ENCODE measurements at regions not wholly inside any gene's neighbourhood (a gene's known extent, or its start where the extent isn't known, plus 50 kb on each side); places are given as distances from the start of the nearest gene placed in this dataset.

DNA sequence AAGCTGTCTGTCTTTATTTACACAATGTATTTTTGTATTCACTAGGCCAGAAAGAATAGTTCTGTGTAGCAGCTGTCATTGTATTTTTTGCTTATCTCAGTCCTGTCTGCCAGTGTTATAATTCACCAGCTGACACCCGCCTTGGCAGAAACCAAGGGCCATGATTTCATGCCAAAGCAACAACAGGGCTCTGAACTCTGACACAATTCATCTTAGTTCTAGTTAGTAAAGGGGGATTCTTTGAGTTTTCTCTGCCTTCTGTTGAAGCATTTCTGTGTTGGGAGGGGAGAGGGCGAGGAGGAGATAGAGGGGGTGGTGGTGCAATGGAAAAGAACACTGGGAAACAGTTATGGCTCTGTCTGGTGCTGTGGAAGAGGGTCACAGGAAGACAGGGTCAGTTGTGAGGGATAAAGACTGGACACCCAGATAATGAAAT, 684.6 kb upstream of the MARCKS start:
- no peak for TF ChIP-seq POLR2A (IDR thresholded peaks at IDR 0.05)
- TF ChIP-seq, protein P1, sequence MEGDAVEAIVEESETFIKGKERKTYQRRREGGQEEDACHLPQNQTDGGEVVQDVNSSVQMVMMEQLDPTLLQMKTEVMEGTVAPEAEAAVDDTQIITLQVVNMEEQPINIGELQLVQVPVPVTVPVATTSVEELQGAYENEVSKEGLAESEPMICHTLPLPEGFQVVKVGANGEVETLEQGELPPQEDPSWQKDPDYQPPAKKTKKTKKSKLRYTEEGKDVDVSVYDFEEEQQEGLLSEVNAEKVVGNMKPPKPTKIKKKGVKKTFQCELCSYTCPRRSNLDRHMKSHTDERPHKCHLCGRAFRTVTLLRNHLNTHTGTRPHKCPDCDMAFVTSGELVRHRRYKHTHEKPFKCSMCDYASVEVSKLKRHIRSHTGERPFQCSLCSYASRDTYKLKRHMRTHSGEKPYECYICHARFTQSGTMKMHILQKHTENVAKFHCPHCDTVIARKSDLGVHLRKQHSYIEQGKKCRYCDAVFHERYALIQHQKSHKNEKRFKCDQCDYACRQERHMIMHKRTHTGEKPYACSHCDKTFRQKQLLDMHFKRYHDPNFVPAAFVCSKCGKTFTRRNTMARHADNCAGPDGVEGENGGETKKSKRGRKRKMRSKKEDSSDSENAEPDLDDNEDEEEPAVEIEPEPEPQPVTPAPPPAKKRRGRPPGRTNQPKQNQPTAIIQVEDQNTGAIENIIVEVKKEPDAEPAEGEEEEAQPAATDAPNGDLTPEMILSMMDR (IDR thresholded peaks at IDR 0.05), result no peak

Data from ovary (tissue), 3 donors.